Tibial nerve (tissue), 4 donors: ENCODE measurements at regions not wholly inside any gene's neighbourhood (a gene's known extent, or its start where the extent isn't known, plus 50 kb on each side); places are given as distances from the start of the nearest gene placed in this dataset.

Source experiments
- CTCF ChIP-seq, 5 experiments: fragments of 200-600 bp in 3 of 5; fragments of 450-650 bp in 2 of 5; sonication (generic) in 3 of 5; IDR thresholded peaks; one replicate each; pipeline ENCODE4 v1.5.1; 2016 to 2019; ENCODE audit warnings: antibody characterized with exemption in 5 of 5, mild to moderate bottlenecking in 3 of 5, moderate library complexity in 2 of 5
- EP300 ChIP-seq, 2 donors: sonication (generic); formaldehyde crosslinking; IDR thresholded peaks; one replicate each; pipeline ENCODE4 v1.6.1; 2017; ENCODE audit warnings: antibody characterized with exemption in 2 of 2, mild to moderate bottlenecking in 1 of 2
- POLR2A ChIP-seq, 2 donors: fragments of 450-650 bp; IDR thresholded peaks; one replicate each; pipeline ENCODE4 v1.6.1; 2017; ENCODE audit warnings: antibody characterized with exemption in 2 of 2, mild to moderate bottlenecking in 2 of 2, moderate library complexity in 2 of 2

GRCh38 chr13:74841123-74841522 is 640.8 kb downstream of the TBC1D4 start:
- no peak for TF ChIP-seq CTCF (IDR thresholded peaks at IDR 0.05)
- no peak for TF ChIP-seq POLR2A (IDR thresholded peaks at IDR 0.05)
- TF ChIP-seq EP300 (IDR thresholded peaks at IDR 0.05): no peak
